ENCODE measurements at regions not wholly inside any gene's neighbourhood (a gene's known extent, or its start where the extent isn't known, plus 50 kb on each side); places are given as distances from the start of the nearest gene placed in this dataset.
"Not testable (repeated sequence)": the region's sequence is repeated elsewhere in the genome, so short reads cannot be mapped to it uniquely, and the experiment has no call there.

DNA sequence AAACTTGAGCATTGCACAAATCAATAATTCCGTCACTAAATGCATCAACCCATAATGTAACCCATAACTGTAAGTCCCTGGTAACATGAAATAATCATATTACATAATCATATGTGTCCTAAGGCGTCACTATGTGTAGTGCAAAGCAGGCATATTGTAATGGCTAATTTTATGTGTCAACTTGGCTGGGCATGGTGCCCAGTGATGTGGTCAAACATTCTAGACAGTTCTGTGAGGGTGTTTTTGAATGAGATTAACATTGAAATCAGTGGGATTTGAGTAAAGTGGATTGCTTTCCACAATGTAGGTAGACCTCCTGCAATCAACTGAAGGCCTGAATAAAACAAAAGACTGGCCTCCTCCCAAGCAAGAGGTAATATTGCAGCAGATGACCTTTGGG, 794.4 kb upstream of the ACO1 start:
- DNase-seq, result no peak

DNA sequence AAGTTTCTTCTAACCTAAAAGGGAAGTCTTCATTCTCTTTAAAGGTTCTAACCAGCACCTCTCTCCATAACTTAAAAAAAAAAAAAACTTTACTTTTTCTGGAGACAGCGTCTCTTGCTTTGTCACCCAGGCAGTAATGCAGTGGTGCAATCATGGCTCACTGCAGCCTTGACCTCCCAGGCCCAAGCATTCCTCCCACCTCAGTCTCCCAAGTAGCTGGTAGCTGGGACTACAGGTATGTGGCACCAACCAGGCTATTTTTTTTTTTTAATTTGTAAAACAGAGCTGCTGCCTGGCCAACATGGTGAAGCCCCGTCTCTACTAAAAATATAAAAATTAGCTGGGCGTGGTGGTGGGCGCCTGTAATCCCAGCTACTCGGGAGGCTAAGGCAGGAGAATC, 787.4 kb upstream of the ACO1 start:
- not testable (repeated sequence) for DNase-seq

DNA sequence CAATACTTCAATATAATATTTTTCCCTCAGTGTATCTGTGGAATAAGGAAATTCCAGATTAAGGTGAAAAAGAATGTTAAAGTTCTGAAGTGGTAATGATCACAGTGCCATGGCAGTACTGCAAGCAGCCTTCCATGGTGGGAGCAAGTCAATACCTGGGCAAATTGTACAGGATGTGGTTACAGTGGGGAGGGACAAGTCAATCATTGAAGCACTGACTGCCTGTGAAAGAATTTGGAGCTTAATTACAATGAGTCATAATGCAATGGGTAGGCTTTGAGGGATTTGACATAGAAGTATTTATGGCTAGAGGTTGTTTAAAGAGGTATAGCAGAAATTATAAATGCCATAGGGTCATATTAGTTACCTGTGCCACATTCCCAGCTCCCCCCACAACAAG, 786.5 kb upstream of the ACO1 start:
- DNase-seq, result no peak

DNA sequence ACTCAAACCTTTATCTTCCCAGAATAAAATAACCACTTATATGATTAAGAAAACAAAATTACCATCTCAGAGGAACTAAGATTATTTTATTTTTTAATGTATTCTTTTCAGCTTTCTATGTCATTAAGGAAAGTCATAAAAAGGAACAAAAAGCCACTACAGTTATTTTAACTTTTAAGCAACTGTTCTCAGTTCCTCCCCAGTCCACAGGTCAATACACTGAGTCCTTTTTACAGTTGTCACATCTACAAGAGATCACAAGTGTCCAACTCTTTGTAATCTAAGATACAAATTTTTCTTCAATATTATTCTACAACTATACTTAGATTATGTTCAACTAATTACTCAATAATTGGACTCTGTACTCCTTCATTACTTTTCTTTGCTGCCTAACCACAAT, 782.8 kb upstream of the ACO1 start:
- DNase-seq, result no peak

DNA sequence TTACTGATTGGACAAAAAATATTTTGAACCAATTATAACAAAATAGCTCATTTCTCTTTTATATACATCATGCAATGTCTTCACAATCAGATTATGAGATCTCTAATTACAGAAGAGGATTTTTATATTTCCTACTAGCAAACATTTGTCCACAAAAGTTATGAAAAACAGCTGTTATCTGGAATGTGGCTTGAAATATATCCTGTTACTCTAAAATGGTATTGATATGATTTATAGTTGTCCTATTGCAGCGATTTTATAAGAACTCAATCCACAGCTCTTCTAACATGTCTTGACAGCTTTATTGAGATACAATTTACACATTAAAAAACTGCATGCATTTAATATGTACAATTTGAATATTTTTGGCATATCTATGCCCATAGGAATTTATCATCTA, 779.9 kb upstream of the ACO1 start:
- no peak for DNase-seq

DNA sequence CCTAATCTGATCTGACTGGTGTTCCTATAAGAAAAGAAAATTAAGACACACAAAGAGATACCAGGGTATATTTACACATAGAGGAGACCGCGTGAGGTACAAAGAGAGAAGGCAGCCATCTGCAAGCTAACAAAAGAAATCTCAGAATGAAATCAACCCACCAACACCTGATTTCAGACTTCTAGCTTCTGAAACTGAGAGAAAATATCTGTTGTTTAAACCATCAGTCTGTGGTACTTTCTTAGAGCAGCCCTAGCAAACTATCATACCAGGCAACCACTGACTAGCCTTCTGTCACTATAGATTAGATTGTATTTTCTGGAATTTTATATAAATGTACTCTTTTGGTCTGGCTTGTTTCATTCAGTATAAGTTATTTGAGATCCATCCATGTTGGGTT, 779.3 kb upstream of the ACO1 start:
- DNase-seq, result no peak

DNA sequence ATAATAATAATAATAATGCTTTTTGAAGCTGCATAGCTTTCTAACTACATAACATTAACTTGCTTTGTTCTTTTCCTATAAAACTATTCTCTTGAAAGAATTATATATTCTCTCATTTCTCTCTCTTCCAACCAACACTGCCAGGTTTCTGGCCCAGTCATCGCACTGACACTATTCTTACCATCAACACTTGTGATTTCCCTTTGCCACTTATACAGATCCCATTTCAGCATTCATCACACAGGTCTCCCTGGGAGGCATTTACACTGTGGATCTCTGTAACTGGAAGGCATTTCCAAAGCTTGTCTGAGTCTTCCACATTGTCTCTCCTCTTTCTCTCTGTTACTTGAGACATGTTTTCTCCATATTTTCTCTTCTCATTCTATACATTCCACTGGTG, 777.8 kb upstream of the ACO1 start:
- no peak for DNase-seq

DNA sequence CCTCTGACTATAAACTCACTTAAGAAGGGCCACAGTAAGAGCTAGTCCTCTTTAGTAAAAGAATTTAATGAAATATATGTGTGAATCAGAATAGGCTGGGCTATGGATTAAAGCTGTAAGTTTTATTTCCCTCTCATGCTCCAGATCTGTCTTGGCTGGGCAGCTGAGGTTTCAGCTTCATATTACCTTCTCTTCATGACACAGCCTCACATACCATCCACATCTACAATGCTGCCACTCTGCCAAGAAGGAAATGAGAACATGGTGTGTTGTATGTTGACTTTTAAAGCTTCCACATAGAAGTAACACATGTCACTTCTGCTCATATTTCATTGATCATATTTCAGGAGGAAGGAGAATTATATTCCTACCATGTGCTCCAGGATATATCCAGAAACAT, 776.0 kb upstream of the ACO1 start:
- DNase-seq, result no peak

DNA sequence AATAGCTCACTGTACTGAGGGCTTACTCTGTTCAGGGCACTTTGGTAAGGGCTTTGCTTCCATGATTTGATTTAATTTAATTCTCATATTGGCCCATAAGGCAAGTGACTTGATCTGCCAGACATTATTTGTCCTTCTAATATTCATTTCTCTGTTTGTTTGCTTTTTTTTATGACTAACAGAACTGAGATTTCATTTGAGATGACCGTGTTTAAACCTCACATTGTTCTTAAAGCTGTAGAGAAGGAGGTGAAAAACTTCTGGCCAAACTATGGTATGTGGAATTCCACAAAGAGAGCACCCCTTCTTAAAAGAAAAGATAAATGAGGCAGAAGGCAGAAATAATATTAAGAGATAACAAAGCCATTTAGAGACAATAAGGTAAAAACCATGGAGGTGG, 775.6 kb upstream of the ACO1 start:
- no peak for DNase-seq

DNA sequence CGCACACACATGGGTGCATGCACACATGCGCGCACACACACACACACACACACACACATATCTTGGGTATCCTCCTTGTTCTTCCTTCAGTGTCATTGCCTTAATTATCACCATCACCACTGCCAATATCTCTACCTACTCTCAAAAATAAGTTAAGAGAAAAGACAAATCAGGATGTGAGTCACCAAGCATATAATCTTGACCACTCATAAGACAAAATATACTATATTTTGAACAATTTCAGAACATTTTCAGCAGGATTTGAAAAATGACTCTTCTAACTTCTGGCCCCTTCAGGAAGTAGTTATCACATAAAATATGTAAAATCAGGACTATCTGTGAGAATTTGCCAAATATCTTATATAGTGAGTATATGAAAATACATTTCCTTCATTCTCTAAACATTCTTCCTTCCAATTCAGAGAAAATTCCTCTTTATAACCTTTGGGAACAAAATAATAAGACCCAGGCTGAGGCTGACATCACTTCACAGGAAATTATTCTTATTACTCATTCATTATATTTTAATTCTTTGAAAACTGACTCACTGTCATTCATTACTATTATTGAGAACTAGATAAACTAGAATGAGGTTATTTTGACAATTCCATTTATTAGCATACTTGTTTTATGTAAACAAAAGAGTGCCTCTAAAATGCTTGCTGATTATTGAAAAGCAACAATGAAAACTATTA, 772.0 kb upstream of the ACO1 start:
- DNase-seq, result no peak

DNA sequence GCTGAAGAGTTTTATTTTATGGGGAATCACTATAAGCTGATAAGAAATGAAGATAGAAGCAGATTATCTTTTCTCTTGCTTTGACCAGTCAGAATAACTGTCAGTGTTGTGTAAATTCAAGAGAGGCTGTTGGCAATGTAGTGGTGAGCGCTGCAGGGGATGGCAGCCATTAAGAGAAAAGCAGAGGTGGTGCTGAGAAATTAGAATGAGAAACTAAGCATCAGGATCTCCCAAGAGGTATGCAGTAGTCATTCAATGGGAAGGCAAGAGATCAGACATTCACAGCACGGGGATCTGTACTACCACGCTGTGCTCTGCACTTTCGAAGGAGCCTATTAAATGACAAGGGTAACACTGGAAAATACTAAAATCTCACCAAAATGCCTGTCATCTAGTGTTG, 768.5 kb upstream of the ACO1 start:
- no peak for DNase-seq

DNA sequence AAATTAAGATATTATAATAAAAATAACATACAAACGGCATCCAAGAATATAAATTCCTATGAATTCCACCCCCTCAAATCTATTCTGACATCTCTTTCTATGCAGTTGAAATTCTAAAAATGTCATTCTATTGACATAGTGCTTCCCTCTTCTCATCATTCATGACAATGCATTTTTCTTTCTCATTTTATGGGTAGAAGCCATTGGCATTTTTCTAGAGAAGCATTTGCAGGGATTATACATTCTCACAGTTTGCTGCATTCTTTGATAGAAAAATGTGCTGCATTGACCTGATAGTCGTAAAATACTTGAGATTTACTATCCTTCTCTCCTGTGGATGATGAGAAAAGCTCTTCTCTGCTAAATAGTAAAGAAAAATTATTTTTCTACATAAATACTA, 760.9 kb upstream of the ACO1 start:
- no peak for DNase-seq

DNA sequence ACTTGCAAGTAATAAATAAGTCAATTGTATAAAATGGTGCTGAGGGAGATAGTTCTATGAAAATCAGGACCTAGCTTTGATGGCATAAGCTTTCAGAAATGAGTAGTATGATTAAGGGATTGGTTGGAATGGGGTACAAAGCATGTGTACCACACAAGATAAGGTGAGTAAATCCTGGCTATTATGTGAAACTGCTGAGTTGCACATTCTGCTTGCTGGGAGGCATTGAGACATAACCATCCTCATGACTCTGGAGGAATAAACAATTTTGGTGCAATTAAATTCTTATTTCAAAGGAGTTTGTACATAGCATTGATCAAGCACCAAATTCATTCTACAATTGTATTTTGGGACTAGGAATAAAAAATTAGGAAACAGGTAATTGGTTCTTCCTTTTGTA, 755.2 kb upstream of the ACO1 start:
- DNase-seq, result no peak

DNA sequence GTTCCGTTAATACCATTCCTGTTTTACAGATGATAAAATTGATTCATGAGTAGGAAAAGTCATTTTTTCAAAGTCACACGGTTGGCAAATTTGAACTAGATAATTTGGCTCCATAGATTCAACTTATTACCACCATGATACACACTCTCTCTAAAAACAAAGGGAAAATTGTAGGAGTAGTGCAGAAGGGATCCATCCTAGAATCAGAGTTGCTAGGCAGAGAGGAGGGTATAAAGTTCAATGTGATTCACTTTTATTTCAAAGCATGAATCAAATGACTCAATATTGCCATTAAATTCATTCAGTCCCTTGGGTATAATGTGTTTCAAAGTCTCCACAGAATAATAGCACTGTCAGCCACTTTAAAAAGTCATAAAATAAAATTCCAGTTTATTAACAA, 747.2 kb upstream of the ACO1 start:
- no peak for DNase-seq

DNA sequence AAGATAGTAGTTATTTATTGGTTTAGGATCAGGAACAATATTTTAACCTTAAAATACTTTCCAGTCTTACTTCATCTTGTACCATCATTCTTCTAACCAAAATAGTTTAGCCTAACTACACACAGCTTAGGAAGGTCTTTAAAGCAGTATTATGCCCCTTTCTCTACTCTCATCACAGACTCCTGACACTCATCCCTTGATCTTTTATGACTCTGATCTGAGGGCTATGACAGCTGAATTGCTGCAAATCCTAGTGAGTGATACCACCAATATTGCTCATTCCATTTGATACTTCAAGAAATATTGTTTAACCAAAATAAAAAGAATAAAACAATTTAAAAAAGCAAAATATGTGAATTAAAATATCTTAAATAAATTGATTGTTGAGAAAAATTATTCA, 746.6 kb upstream of the ACO1 start:
- no peak for DNase-seq

DNA sequence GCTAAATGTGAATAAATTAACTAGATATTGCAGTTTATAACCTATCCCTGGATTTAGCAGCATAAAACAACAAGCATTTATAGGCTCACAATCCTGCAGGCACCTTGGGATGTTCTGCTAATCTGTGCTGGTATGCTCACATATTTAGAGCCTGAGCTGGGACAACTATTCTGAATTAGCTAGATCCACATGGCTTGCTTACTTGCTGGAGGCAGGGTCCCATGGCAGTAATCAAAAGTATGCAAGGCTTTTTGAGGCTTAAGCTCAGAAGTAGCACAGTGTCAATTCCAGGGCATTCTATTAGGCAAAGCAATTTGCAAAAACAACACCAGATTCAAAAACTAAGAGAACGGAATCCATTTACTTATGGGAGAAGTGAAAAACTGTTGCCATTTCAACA, 745.0 kb upstream of the ACO1 start:
- no peak for DNase-seq

DNA sequence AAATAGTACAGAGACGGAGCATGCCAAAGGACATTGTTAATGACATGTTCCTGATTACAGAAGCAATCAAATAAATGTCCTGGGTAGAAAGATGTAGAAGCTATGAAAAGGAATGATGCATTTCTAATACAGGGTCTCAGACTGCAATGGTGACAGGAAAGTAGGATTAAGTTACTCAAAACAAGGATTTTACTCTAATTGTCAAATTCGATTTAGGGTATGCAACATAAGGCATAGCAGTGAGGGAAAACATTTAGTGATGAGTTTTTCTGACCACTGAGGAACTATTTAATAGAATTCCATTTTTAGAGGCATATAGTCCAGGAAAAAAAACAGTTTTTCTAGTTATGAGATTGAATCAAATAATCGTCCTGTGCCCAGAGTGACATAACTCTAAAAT, 715.1 kb upstream of the ACO1 start:
- DNase-seq, result no peak

DNA sequence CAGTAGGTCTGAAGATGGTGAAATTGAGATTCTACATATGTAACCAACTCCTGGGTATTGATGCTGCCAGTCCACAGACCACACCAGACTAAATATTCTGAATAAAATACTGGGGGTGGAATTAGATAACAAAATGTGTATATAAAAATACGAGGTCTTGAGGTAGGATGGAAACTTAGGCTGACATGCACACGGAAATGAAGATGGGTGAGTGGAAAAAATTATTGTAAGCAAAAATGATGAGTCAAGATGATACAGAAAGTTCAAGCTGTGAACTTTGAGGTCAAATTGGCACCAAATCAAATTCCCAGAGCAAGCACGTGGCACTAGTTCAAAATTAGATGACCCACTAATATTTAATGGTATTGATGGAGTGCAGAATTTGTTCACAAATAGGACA, 713.4 kb upstream of the ACO1 start:
- DNase-seq, result no peak

DNA sequence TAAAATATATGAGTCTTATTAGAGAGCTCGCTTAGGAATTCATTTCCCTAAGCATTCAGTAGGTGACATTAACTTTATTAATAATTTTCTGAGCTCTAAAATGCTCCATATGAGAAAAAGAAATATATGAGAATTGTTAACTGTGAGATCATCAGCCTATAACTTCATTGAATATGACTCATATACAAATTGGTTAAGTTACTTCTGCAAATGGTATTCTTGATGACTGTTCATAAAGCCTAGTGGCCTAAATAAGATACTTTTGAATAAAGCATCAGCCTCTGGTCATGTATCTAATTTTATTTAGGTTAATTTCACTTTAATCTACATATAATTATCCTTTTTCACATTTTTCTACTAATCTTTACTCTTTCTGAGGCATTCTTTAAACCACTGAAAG, 710.2 kb upstream of the ACO1 start:
- no peak for DNase-seq

DNA sequence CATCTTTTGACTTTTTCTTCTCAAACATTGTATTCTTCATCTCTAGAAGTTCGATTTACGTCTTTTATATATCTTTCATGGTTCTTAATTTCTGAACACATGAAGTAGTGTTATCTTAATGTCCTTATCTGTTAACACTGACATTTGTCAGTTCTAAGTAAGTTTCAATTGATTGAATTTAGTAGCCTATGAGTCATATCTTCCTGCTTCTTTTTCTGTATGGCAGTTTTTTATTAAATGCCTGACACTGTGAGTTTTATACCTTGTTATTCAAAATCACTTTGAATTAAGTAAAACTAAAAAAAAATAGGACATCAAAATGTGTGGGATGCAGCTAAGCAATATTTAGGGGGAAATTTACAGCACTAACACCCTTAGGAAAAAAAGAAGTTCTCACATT, 707.0 kb upstream of the ACO1 start:
- DNase-seq, result no peak

DNA sequence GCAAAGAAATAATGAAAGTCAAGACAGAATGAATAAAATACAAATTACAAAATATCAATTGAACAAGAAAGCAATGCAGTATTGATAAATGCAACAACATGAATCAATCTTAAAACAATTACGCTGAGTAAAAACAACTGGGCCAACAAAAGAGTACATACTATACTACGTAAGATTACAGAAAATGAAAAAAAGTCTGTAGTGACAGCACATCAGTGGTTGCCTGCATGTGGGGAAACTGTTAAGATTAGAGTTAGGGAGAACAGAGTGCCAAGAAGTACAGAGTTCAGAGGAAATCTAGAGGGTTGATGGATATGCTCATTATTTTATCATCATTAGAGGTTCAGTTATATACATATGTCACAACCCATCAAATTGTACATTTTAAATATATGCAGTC, 706.6 kb upstream of the ACO1 start:
- no peak for DNase-seq

DNA sequence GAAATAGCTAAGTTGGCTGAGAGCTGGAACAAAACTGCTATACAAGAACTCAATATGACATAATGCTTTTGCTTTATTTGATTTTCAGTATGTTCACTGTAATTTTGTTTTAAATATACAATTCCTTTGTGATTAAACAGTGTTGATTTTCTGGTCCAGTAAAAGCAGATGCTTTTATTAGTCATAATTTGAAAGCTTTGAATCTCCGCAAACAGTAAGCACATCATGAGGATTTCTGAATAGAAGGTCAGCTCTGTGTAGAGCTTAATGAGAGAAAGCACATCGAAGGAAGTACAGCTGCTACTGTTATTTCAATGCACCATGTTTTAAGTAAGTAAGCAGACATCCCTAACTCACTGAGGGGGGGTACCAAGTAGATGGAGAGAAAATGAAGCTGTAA, 701.3 kb upstream of the ACO1 start:
- no peak for DNase-seq

DNA sequence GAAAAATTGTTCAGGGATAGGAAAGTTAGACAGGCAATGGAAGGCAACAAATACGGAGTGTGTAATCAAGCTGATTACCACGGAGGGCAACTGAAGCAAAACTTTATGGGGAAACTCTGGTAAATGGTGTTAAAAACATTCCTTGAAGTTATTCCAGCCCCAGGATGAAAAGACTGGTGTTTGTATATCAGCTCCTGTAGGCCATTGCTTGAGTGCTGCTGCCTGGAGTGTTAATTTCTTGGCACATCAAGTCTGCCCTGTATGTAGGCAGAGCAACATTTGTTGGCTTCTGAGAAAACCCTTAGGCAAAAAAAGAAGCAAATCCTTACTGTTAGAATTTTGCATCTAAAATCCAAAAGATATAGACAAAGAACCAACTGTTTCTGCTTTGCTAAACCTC, 686.5 kb upstream of the ACO1 start:
- no peak for DNase-seq

DNA sequence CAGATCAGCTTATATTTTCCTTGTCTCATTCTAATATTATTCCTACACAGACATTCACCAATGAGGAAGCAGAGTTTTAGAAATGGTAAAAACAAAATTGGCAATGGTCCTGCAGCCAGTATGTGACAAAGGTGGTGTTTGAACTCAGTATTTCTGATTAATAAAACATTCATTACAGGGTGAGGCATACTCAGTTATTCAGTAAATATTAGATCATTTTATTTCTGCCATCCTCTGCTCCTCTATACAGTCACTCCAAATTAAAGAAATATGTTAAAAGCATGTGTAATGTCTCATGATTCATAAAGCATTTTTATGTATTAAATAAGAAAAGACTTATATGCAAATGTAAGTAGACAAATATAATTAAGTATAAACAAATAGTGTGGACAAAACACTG, 684.6 kb upstream of the ACO1 start:
- DNase-seq, result no peak

DNA sequence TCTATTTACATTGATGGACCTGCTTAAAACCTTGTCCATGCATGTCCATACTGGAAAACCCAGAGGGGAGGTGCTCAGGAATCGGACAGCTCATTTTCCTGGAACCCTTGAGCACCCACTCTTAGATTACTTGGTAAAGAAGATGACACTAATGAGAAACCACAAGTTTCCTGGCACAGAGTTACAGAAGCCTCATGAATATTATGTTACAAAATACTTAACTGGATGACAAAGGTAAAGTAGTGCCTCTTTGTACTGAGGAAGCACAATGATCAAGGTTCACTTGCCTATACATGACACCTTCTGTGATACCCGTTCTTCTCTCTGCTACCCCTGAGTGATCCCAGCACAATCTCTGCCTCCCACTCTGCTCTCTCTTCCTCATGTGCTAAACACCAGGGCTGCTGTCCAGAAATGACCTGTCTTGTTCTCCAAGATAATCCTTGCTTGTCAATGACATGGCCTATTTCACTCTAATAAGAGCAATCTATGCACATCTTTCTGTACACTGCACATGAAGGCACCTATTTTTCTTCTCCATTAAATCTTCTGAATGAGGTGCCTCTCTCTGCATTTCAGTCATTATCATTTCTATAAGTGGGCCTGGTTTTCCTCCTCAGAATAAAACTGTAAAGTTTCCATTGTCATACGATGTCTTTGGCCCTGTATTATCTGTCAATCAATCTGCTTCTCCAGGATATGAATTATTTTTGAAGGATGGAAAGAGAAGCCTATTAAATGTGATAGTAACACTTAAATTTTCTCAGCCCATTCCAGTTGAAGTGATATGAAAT, 684.0 kb upstream of the ACO1 start:
- no peak for DNase-seq

Data from activated CD8-positive, alpha-beta memory T cell treated with anti-CD3 and anti-CD28 coated beads for 24 hours (primary cell).